OCI-LY7 (cell line): ENCODE measurements at regions not wholly inside any gene's neighbourhood (a gene's known extent, or its start where the extent isn't known, plus 50 kb on each side); places are given as distances from the start of the nearest gene placed in this dataset.

Experiments
- BruUV-seq: library from RNA; stranded (reverse); fragments of 400-500 nt; replicated peaks from 2 replicates; lab custom pipeline; 2021; lab: Mats Ljungman, UMichigan
- CTCF ChIA-PET: fragments of 300-600 bp; sonication (Branson Sonifier 250); formaldehyde crosslinking; loops from one replicate; lab custom pipeline; 2022; ENCODE audit warnings: antibody characterized with exemption; ENCODE audit not compliant: unreplicated experiment; lab: Charles Lee
- POLR2A ChIA-PET: fragments of 300-600 bp; sonication (Branson Sonifier 250); formaldehyde crosslinking; loops from one replicate; lab custom pipeline; 2022; ENCODE audit warnings: antibody characterized with exemption; lab: Charles Lee
- DNase-seq: peaks from one replicate; pipeline ENCODE4 v3.0.0-alpha.2; 2015; ENCODE audit warnings: low spot score
- H2AFZ ChIP-seq: fragments of 200-600 bp; sonication (generic), shearing (Covaris generic); 2 replicates; pipeline ENCODE4 v1.6.1; 2014; ENCODE audit warnings: mild to moderate bottlenecking, antibody characterized with exemption, low read length, moderate library complexity
- H3K27ac ChIP-seq: fragments of 200-600 bp; sonication (generic); 2 replicates; pipeline ENCODE4 v1.5.1; 2014; ENCODE audit warnings: mixed run types, low read depth, mild to moderate bottlenecking, moderate library complexity, low read length, inconsistent platforms; ENCODE audit not compliant: poor library complexity, severe bottlenecking
- H3K36me3 ChIP-seq: fragments of 200-600 bp; sonication (generic); 2 replicates; pipeline ENCODE4 v1.6.1; 2014; ENCODE audit warnings: mild to moderate bottlenecking, antibody characterized with exemption, low read length, moderate library complexity, mixed read lengths; ENCODE audit not compliant: insufficient read depth
- H3K4me1 ChIP-seq: fragments of 200-600 bp; sonication (generic); 2 replicates; pipeline ENCODE4 v1.5.1; 2014; ENCODE audit warnings: mild to moderate bottlenecking, low read length; ENCODE audit not compliant: insufficient read depth, poor library complexity, severe bottlenecking
- H3K4me2 ChIP-seq: fragments of 200-600 bp; sonication (generic); 2 replicates; pipeline ENCODE4 v1.6.1; 2014; ENCODE audit warnings: mild to moderate bottlenecking, low read length
- H3K4me3 ChIP-seq: fragments of 200-600 bp; sonication (generic); 2 replicates; pipeline ENCODE4 v1.5.1; 2014; ENCODE audit warnings: mild to moderate bottlenecking, low read depth, low read length; ENCODE audit not compliant: poor library complexity, severe bottlenecking
- H3K79me2 ChIP-seq: fragments of 200-600 bp; sonication (generic); 2 replicates; pipeline ENCODE4 v1.6.1; 2016; ENCODE audit warnings: low read depth, mild to moderate bottlenecking, low read length, moderate library complexity, mixed read lengths; ENCODE audit not compliant: insufficient read depth
- H3K9me2 ChIP-seq: fragments of 200-600 bp; sonication (generic); 2 replicates; pipeline ENCODE4 v1.6.1; 2016; ENCODE audit warnings: mild to moderate bottlenecking, low read length, mixed read lengths; ENCODE audit not compliant: insufficient read depth
- H3K9me3 ChIP-seq: fragments of 200-600 bp; sonication (generic); 2 replicates; pipeline ENCODE4 v1.6.1; 2014; ENCODE audit warnings: mild to moderate bottlenecking, mixed run types, low read length, mixed read lengths
- H4K20me1 ChIP-seq: fragments of 200-600 bp; sonication (generic); 2 replicates; pipeline ENCODE4 v1.6.1; 2014; ENCODE audit warnings: mild to moderate bottlenecking, antibody characterized with exemption, low read length, moderate library complexity, mixed read lengths; ENCODE audit not compliant: insufficient read depth
- EZH2phosphoT487 ChIP-seq: fragments of 200-600 bp; sonication (generic); IDR thresholded peaks from 2 replicates; pipeline ENCODE4 v1.6.1; 2018; ENCODE audit warnings: low read depth, borderline replicate concordance, mild to moderate bottlenecking, mixed run types, antibody characterized with exemption, low read length, moderate library complexity, mixed read lengths
- intact Hi-C: fragments of 100-400 bp; cut with micrococcal nuclease; formaldehyde crosslinking; loops from one replicate; pipeline ENCODE4 v1.10.0; 2022; ENCODE audit not compliant: unreplicated experiment
- TF ChIP-seq, protein P1 (sequence below): fragments of 200-600 bp; sonication (generic); conservative IDR thresholded peaks from 2 replicates; pipeline ENCODE4 v1.5.1; 2014; ENCODE audit warnings: mild to moderate bottlenecking, antibody characterized with exemption, low read length, moderate library complexity, mixed read lengths

- DNase-seq = no peak
- H3K27ac ChIP-seq = no peak overlapping the region
- no peaks in the 10 kb centered on the region for H3K9me3 ChIP-seq
- no peaks in the 10 kb centered on the region for H3K9me2 ChIP-seq
- intact Hi-C loops = no loop called here
- no peak overlapping the region for H3K4me2 ChIP-seq
- no peaks in the 10 kb centered on the region for H3K79me2 ChIP-seq
- no peak overlapping the region for H3K4me3 ChIP-seq
- ChIA-PET POLR2A (interaction anchor here (0.6 kb wide), 2 partner anchors 182 to 845 kb away, joined by 3 to 4 read pairs; no protein-coding TSS in a partner anchor), CTCF (no interaction called here)
- no peak for TF ChIP-seq EZH2phosphoT487
- TF ChIP-seq, protein P1, sequence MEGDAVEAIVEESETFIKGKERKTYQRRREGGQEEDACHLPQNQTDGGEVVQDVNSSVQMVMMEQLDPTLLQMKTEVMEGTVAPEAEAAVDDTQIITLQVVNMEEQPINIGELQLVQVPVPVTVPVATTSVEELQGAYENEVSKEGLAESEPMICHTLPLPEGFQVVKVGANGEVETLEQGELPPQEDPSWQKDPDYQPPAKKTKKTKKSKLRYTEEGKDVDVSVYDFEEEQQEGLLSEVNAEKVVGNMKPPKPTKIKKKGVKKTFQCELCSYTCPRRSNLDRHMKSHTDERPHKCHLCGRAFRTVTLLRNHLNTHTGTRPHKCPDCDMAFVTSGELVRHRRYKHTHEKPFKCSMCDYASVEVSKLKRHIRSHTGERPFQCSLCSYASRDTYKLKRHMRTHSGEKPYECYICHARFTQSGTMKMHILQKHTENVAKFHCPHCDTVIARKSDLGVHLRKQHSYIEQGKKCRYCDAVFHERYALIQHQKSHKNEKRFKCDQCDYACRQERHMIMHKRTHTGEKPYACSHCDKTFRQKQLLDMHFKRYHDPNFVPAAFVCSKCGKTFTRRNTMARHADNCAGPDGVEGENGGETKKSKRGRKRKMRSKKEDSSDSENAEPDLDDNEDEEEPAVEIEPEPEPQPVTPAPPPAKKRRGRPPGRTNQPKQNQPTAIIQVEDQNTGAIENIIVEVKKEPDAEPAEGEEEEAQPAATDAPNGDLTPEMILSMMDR = no peak
- no peaks in the 10 kb centered on the region for H4K20me1 ChIP-seq
- no peaks in the 10 kb centered on the region for H3K36me3 ChIP-seq
- BruUV-seq = no TSS peak
- no peaks in the 10 kb centered on the region for H3K4me1 ChIP-seq
- no peak overlapping the region for H2AFZ ChIP-seq
Observed at GRCh38 chr2:83689402-83689801, 769.7 kb downstream of the SUCLG1 start.

- BruUV-seq = no TSS peak
- CTCF ChIA-PET = no interaction called here
Observed at GRCh38 chr2:83686863-83687262, 772.2 kb downstream of the SUCLG1 start.

DNA sequence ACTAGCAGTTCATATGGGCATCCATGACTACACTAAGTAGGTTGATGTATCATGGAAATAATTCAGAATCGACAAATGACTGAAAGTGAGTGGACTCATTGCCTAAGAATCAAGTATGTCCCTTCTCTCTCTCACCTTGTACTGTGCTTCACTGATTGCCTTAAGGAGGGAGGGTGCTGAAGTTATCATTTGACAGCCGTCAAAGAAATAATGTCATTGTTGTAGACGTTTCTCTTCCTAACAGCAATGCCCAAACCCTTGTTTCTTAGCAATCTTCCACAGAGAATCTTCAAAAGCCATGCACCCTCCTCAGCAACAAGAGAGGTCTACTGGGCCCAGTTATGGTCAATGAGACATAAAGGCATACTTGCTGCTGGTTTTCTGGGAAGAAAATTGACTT lies 785.0 kb downstream of the SUCLG1 start:
- no peak overlapping the region for H3K27ac ChIP-seq
- no peak overlapping the region for H2AFZ ChIP-seq
- TF ChIP-seq EZH2phosphoT487 = no peak
- TF ChIP-seq, protein P1 = no peak
- no peak overlapping the region for H3K4me2 ChIP-seq
- H3K4me3 ChIP-seq = no peak overlapping the region
- no peak for DNase-seq
- no peaks in the 10 kb centered on the region for H4K20me1 ChIP-seq
- CTCF ChIA-PET = no interaction called here
- no peaks in the 10 kb centered on the region for H3K9me2 ChIP-seq
- H3K79me2 ChIP-seq = no peaks in the 10 kb centered on the region
- H3K9me3 ChIP-seq = no peaks in the 10 kb centered on the region
- POLR2A ChIA-PET = no interaction called here
- no TSS peak for BruUV-seq
- intact Hi-C loops = no loop called here
- H3K36me3 ChIP-seq = no peaks in the 10 kb centered on the region
- no peaks in the 10 kb centered on the region for H3K4me1 ChIP-seq

More at GRCh38 chr2:83686863-83687262, 772.2 kb downstream of the SUCLG1 start:
- TF ChIP-seq, protein P1 = no peak
- no peak for TF ChIP-seq EZH2phosphoT487
- H4K20me1 ChIP-seq = no peaks in the 10 kb centered on the region
- H2AFZ ChIP-seq = no peak overlapping the region
- no peaks in the 10 kb centered on the region for H3K9me2 ChIP-seq
- no peak overlapping the region for H3K4me3 ChIP-seq
- no peaks in the 10 kb centered on the region for H3K79me2 ChIP-seq
- no peaks in the 10 kb centered on the region for H3K36me3 ChIP-seq
- no peak overlapping the region for H3K4me2 ChIP-seq
- no peaks in the 10 kb centered on the region for H3K4me1 ChIP-seq
- H3K9me3 ChIP-seq = no peaks in the 10 kb centered on the region
- intact Hi-C loops = no loop called here
- DNase-seq = no peak
- POLR2A ChIA-PET = interaction anchor here (0.6 to 0.7 kb wide), 2 partner anchors 63 to 1940 kb away, joined by 3 read pairs; no protein-coding TSS in a partner anchor
- no peak overlapping the region for H3K27ac ChIP-seq
